ENCODE measurements at regions not wholly inside any gene's neighbourhood (a gene's known extent, or its start where the extent isn't known, plus 50 kb on each side); places are given as distances from the start of the nearest gene placed in this dataset.

DNA sequence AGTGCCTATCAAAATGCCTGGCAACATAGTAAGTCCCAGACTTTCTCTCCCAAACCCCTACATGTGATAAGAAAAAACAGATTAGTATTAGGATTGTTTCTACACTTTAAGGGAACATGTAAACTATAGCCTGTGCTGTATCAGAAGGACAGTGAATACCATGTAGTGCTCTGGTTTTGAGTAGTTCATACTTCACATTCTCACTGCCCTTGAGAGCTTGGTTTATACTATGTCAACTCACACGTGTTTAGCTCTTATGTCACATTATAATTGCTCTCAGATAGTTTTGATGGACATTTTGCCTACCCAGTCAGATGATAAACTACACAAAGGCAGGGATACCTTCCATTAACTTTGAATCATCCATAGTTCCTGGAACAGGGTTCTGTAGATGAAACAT lies 58.0 kb upstream of the PGRMC2 start:
- TF ChIP-seq EZH2 (IDR thresholded peaks at IDR 0.05; ENCODE audit: insufficient read depth, poor library complexity, severe bottlenecking) = no peak
- no peak for TF ChIP-seq EZH2phosphoT487 (IDR thresholded peaks at IDR 0.05; ENCODE audit: insufficient read depth, low read depth)

Measured in GM23248 (cell line).